ENCODE measurements at regions not wholly inside any gene's neighbourhood (a gene's known extent, or its start where the extent isn't known, plus 50 kb on each side); places are given as distances from the start of the nearest gene placed in this dataset.

GRCh38 chr7:52135403-52135802, 818.8 kb upstream of the COBL start:
- no peaks in the 10 kb centered on the region for H3K4me1 ChIP-seq
- H3K27me3 ChIP-seq, result no peaks in the 10 kb centered on the region
- no peak for DNase-seq
- no peak overlapping the region for H3K4me3 ChIP-seq (ENCODE audit: low read depth, low read length)
- H3K9me3 ChIP-seq, result no peaks in the 10 kb centered on the region; the same call in 1 of the 2 replicates
- no peaks in the 10 kb centered on the region for H3K36me3 ChIP-seq
- TF ChIP-seq CTCF (IDR thresholded peaks at IDR 0.05; ENCODE audit: low read depth, low read length), result no peak

GRCh38 chr7:52129278-52129677, 812.7 kb upstream of the COBL start:
- Histone ChIP-seq H3K4me3 (ENCODE audit: low read depth, low read length) (no peak overlapping the region), H3K9me3 (no peaks in the 10 kb centered on the region), H3K4me1 (no peaks in the 10 kb centered on the region), H3K27me3 (no peaks in the 10 kb centered on the region), H3K36me3 (no peaks in the 10 kb centered on the region)
- DNase-seq, result no peak
- no peak for TF ChIP-seq CTCF (IDR thresholded peaks at IDR 0.05; ENCODE audit: low read depth, low read length)

- no peak for TF ChIP-seq CTCF (IDR thresholded peaks at IDR 0.05; ENCODE audit: low read depth, low read length)
- Histone ChIP-seq H3K36me3 (no peaks in the 10 kb centered on the region), H3K9me3 (no peaks in the 10 kb centered on the region), H3K4me1 (peaks cover 24% of the 10 kb centered on the region), H3K4me3 (ENCODE audit: low read depth, low read length) (no peak overlapping the region), H3K27me3 (no peaks in the 10 kb centered on the region)
- DNase-seq, result no peak
Observed at GRCh38 chr7:52120912-52121311, 804.3 kb upstream of the COBL start.

- no peak overlapping the region for H3K4me3 ChIP-seq (ENCODE audit: low read depth, low read length)
- H3K9me3 ChIP-seq, result no peaks in the 10 kb centered on the region
- H3K27me3 ChIP-seq, result no peaks in the 10 kb centered on the region
- no peaks in the 10 kb centered on the region for H3K36me3 ChIP-seq
- TF ChIP-seq CTCF (IDR thresholded peaks at IDR 0.05; ENCODE audit: low read depth, low read length), result no peak
- peaks cover 25% of the 10 kb centered on the region for H3K4me1 ChIP-seq
- no peak for DNase-seq
Observed at GRCh38 chr7:52119537-52119936, 802.9 kb upstream of the COBL start.

- no peaks in the 10 kb centered on the region for H3K36me3 ChIP-seq
- no peak for TF ChIP-seq CTCF (IDR thresholded peaks at IDR 0.05; ENCODE audit: low read depth, low read length)
- no peaks in the 10 kb centered on the region for H3K27me3 ChIP-seq
- H3K4me3 ChIP-seq (ENCODE audit: low read depth, low read length), result no peak overlapping the region
- H3K4me1 ChIP-seq, result peaks cover 35% of the 10 kb centered on the region
- no peaks in the 10 kb centered on the region for H3K9me3 ChIP-seq
- no peak for DNase-seq
Observed at GRCh38 chr7:52114509-52114908, 797.9 kb upstream of the COBL start.

- Histone ChIP-seq H3K9me3 (no peaks in the 10 kb centered on the region), H3K36me3 (no peaks in the 10 kb centered on the region), H3K27me3 (no peaks in the 10 kb centered on the region), H3K4me1 (peaks cover 33% of the 10 kb centered on the region), H3K4me3 (ENCODE audit: low read depth, low read length) (no peak overlapping the region)
- TF ChIP-seq CTCF (IDR thresholded peaks at IDR 0.05; ENCODE audit: low read depth, low read length), result no peak
- no peak for DNase-seq
Observed at GRCh38 chr7:52114056-52114455, 797.4 kb upstream of the COBL start.

Measured in BE2C (cell line).